ENCODE measurements at regions not wholly inside any gene's neighbourhood (a gene's known extent, or its start where the extent isn't known, plus 50 kb on each side); places are given as distances from the start of the nearest gene placed in this dataset.
"Not testable (repeated sequence)": the region's sequence is repeated elsewhere in the genome, so short reads cannot be mapped to it uniquely, and the experiment has no call there.

GRCh38 chr2:48229063-48229462 lies 85.4 kb upstream of the FOXN2 start:
- no peak for DNase-seq (ENCODE audit: extremely low spot score)
- CTCF ChIA-PET, result no interaction called here
- POLR2A ChIA-PET, result no interaction called here
- no peak for TF ChIP-seq ZNF384 (IDR thresholded peaks at IDR 0.05)
- no peak for TF ChIP-seq HDGF (IDR thresholded peaks at IDR 0.05; ENCODE audit: borderline replicate concordance)
- no peak for TF ChIP-seq FOXK2 (IDR thresholded peaks at IDR 0.05)
- TF ChIP-seq FOXA1 (IDR thresholded peaks at IDR 0.05), result no peak
- no peak for TF ChIP-seq ELF4 (IDR thresholded peaks at IDR 0.05)
- no peak for TF ChIP-seq LEF1 (IDR thresholded peaks at IDR 0.05; ENCODE audit: borderline replicate concordance)
- no peak for TF ChIP-seq SUZ12 (IDR thresholded peaks at IDR 0.05)
- no peak for TF ChIP-seq FOXM1 (IDR thresholded peaks at IDR 0.05; ENCODE audit: borderline replicate concordance)
- TF ChIP-seq SP1 (IDR thresholded peaks at IDR 0.05), result no peak
- no peak for TF ChIP-seq TARDBP (IDR thresholded peaks at IDR 0.05)
- no peak for TF ChIP-seq PKNOX1 (IDR thresholded peaks at IDR 0.05)
- no peak for TF ChIP-seq BHLHE40 (IDR thresholded peaks at IDR 0.05; ENCODE audit: borderline replicate concordance)
- TF ChIP-seq ARNT (IDR thresholded peaks at IDR 0.05), result no peak
- no peak for TF ChIP-seq CTBP1 (IDR thresholded peaks at IDR 0.05; ENCODE audit: borderline replicate concordance)
- no peak for TF ChIP-seq L3MBTL2 (conservative IDR thresholded peaks at IDR 0.05)

- DNase-seq (ENCODE audit: extremely low spot score), result no peak
- CTCF ChIA-PET, result no interaction called here
- no peak for TF ChIP-seq ELF4 (IDR thresholded peaks at IDR 0.05)
- TF ChIP-seq HDGF (IDR thresholded peaks at IDR 0.05; ENCODE audit: borderline replicate concordance), result no peak
- no peak for TF ChIP-seq SP1 (IDR thresholded peaks at IDR 0.05)
- TF ChIP-seq ARNT (IDR thresholded peaks at IDR 0.05), result no peak
- TF ChIP-seq FOXA1 (IDR thresholded peaks at IDR 0.05), result no peak
- no peak for TF ChIP-seq L3MBTL2 (conservative IDR thresholded peaks at IDR 0.05)
- TF ChIP-seq BHLHE40 (IDR thresholded peaks at IDR 0.05; ENCODE audit: borderline replicate concordance), result no peak
- no peak for TF ChIP-seq PKNOX1 (IDR thresholded peaks at IDR 0.05)
- TF ChIP-seq SUZ12 (IDR thresholded peaks at IDR 0.05), result no peak
- POLR2A ChIA-PET, result no interaction called here
These were observed 83.6 kb upstream of the FOXN2 start for GRCh38 chr2:48230834-48231233.

- no peak for DNase-seq (ENCODE audit: extremely low spot score)
- no peak for TF ChIP-seq ARNT (IDR thresholded peaks at IDR 0.05)
- no peak for TF ChIP-seq HDGF (IDR thresholded peaks at IDR 0.05; ENCODE audit: borderline replicate concordance)
- TF ChIP-seq PKNOX1 (IDR thresholded peaks at IDR 0.05), result no peak
- TF ChIP-seq NFRKB (IDR thresholded peaks at IDR 0.05), result no peak
- TF ChIP-seq LEF1 (IDR thresholded peaks at IDR 0.05; ENCODE audit: borderline replicate concordance), result no peak
- no peak for TF ChIP-seq SUZ12 (IDR thresholded peaks at IDR 0.05)
- TF ChIP-seq ZNF384 (IDR thresholded peaks at IDR 0.05), result no peak
- no peak for TF ChIP-seq BHLHE40 (IDR thresholded peaks at IDR 0.05; ENCODE audit: borderline replicate concordance)
- TF ChIP-seq ELF4 (IDR thresholded peaks at IDR 0.05), result no peak
- TF ChIP-seq FOXM1 (IDR thresholded peaks at IDR 0.05; ENCODE audit: borderline replicate concordance), result no peak
- TF ChIP-seq TARDBP (IDR thresholded peaks at IDR 0.05), result no peak
- TF ChIP-seq FOXK2 (IDR thresholded peaks at IDR 0.05), result no peak
- no peak for TF ChIP-seq FOXA1 (IDR thresholded peaks at IDR 0.05)
- TF ChIP-seq SP1 (IDR thresholded peaks at IDR 0.05), result no peak
- no peak for TF ChIP-seq L3MBTL2 (conservative IDR thresholded peaks at IDR 0.05)
- TF ChIP-seq CTBP1 (IDR thresholded peaks at IDR 0.05; ENCODE audit: borderline replicate concordance), result no peak
- POLR2A ChIA-PET, result no interaction called here
- CTCF ChIA-PET, result no interaction called here
These were observed 82.1 kb upstream of the FOXN2 start for GRCh38 chr2:48232351-48232750.

- DNase-seq (ENCODE audit: extremely low spot score), result no peak
- ChIA-PET POLR2A (no interaction called here), CTCF (no interaction called here)
- no peak for TF ChIP-seq L3MBTL2 (conservative IDR thresholded peaks at IDR 0.05)
- TF ChIP-seq PKNOX1 (IDR thresholded peaks at IDR 0.05), result no peak
- no peak for TF ChIP-seq SP1 (IDR thresholded peaks at IDR 0.05)
- no peak for TF ChIP-seq BHLHE40 (IDR thresholded peaks at IDR 0.05; ENCODE audit: borderline replicate concordance)
- TF ChIP-seq NFRKB (IDR thresholded peaks at IDR 0.05), result no peak
- TF ChIP-seq HDGF (IDR thresholded peaks at IDR 0.05; ENCODE audit: borderline replicate concordance), result no peak
- no peak for TF ChIP-seq FOXA1 (IDR thresholded peaks at IDR 0.05)
- TF ChIP-seq TARDBP (IDR thresholded peaks at IDR 0.05), result no peak
- TF ChIP-seq ELF4 (IDR thresholded peaks at IDR 0.05), result no peak
- TF ChIP-seq FOXM1 (IDR thresholded peaks at IDR 0.05; ENCODE audit: borderline replicate concordance), result no peak
- no peak for TF ChIP-seq FOXK2 (IDR thresholded peaks at IDR 0.05)
- TF ChIP-seq ZNF384 (IDR thresholded peaks at IDR 0.05), result no peak
- no peak for TF ChIP-seq ARNT (IDR thresholded peaks at IDR 0.05)
- TF ChIP-seq CTBP1 (IDR thresholded peaks at IDR 0.05; ENCODE audit: borderline replicate concordance), result no peak
- TF ChIP-seq LEF1 (IDR thresholded peaks at IDR 0.05; ENCODE audit: borderline replicate concordance), result no peak
- no peak for TF ChIP-seq SUZ12 (IDR thresholded peaks at IDR 0.05)
These were observed 81.5 kb upstream of the FOXN2 start for GRCh38 chr2:48233005-48233404.

GRCh38 chr2:48233824-48234223 lies 80.7 kb upstream of the FOXN2 start:
- CTCF ChIA-PET, POLR2A ChIA-PET: not testable (repeated sequence)

GRCh38 chr2:48235076-48235475 lies 79.4 kb upstream of the FOXN2 start:
- DNase-seq (ENCODE audit: extremely low spot score), result no peak
- TF ChIP-seq PKNOX1 (IDR thresholded peaks at IDR 0.05) (0 out of 2 replicates have a peak, but pooled peaks have one; percentile 5), ARNT (IDR thresholded peaks at IDR 0.05) (no peak)
- POLR2A ChIA-PET, result no interaction called here
- CTCF ChIA-PET, result no interaction called here

More at GRCh38 chr2:48233824-48234223, 80.7 kb upstream of the FOXN2 start:
- DNase-seq (ENCODE audit: extremely low spot score), result not testable (repeated sequence)

Data from HEK293T (cell line).